22Rv1 (cell line): ENCODE measurements at regions not wholly inside any gene's neighbourhood (a gene's known extent, or its start where the extent isn't known, plus 50 kb on each side); places are given as distances from the start of the nearest gene placed in this dataset.

Experiments used
- ZFX ChIP-seq: fragments of 450-650 bp; IDR thresholded peaks from 2 replicates; pipeline ENCODE4 v1.6.1; 2017; ENCODE audit warnings: antibody characterized with exemption, borderline replicate concordance
- TF ChIP-seq, protein P1 (sequence below): fragments of 450-650 bp; IDR thresholded peaks from 2 replicates; pipeline ENCODE4 v1.5.1; 2017; ENCODE audit warnings: mild to moderate bottlenecking

DNA sequence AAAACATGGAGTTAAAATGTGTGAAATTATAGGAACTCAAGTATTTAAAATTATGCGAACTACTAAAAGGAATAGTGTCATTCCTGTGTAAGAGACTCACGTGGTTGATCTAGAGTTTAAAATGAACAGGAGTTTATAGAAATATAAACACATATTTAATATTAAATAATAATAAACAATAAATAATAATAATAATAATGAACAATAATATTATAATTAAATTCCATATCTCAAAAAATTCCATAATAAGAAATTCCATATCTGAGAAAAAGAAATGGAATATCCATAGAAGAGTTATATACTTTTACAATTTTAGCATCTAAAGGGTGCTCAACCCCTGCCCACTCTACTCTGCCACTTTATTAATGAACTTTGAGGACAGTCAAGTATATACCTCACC is 429.6 kb downstream of the TNS3 start:
- TF ChIP-seq, protein P1, sequence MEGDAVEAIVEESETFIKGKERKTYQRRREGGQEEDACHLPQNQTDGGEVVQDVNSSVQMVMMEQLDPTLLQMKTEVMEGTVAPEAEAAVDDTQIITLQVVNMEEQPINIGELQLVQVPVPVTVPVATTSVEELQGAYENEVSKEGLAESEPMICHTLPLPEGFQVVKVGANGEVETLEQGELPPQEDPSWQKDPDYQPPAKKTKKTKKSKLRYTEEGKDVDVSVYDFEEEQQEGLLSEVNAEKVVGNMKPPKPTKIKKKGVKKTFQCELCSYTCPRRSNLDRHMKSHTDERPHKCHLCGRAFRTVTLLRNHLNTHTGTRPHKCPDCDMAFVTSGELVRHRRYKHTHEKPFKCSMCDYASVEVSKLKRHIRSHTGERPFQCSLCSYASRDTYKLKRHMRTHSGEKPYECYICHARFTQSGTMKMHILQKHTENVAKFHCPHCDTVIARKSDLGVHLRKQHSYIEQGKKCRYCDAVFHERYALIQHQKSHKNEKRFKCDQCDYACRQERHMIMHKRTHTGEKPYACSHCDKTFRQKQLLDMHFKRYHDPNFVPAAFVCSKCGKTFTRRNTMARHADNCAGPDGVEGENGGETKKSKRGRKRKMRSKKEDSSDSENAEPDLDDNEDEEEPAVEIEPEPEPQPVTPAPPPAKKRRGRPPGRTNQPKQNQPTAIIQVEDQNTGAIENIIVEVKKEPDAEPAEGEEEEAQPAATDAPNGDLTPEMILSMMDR: no peak
- TF ChIP-seq ZFX: no peak
